OCI-LY3 (cell line): ENCODE measurements at regions not wholly inside any gene's neighbourhood (a gene's known extent, or its start where the extent isn't known, plus 50 kb on each side); places are given as distances from the start of the nearest gene placed in this dataset.

ENCODE experiments used
- H2AFZ ChIP-seq: fragments of 200-600, 300-600 bp; shearing (Covaris generic); 2 replicates; pipeline ENCODE4 v1.6.0; 2014; ENCODE audit warnings: antibody characterized with exemption, low read depth, low read length
- H3K27ac ChIP-seq: fragments of 200-600, 300-600 bp; sonication (generic); 2 replicates; pipeline ENCODE4 v1.5.1; 2014; ENCODE audit warnings: mild to moderate bottlenecking, low read length, moderate library complexity, mixed read lengths
- H3K27me3 ChIP-seq: fragments of 200-600, 300-600 bp; sonication (generic); 2 replicates; pipeline ENCODE4 v1.6.1; 2014; ENCODE audit warnings: low read depth, low read length, mixed read lengths
- H3K36me3 ChIP-seq: fragments of 200-600, 300-600 bp; sonication (generic); replicated peaks from 2 replicates; pipeline ENCODE3; 2014; ENCODE audit warnings: low read depth, low read length, mixed read lengths
- H3K4me1 ChIP-seq: fragments of 300-600, 200-600 bp; sonication (generic); 2 replicates; pipeline ENCODE4 v1.6.1; 2014; ENCODE audit warnings: low read length, mixed read lengths
- H3K4me2 ChIP-seq: fragments of 200-600, 300-600 bp; sonication (generic); 2 replicates; pipeline ENCODE4 v1.6.1; 2014; ENCODE audit warnings: low read length, mixed read lengths
- H3K4me3 ChIP-seq: fragments of 300-600, 200-600 bp; sonication (generic); 2 replicates; pipeline ENCODE4 v1.5.1; 2014; ENCODE audit warnings: antibody characterized with exemption, mild to moderate bottlenecking, low read length, moderate library complexity
- H3K79me2 ChIP-seq: fragments of 300-600, 200-600 bp; shearing (Covaris generic); 2 replicates; pipeline ENCODE4 v1.6.1; 2014; ENCODE audit warnings: mild to moderate bottlenecking, low read length, mixed read lengths
- H3K9ac ChIP-seq: fragments of 300-600, 200-600 bp; shearing (Covaris generic); 2 replicates; pipeline ENCODE4 v1.6.0; 2014; ENCODE audit warnings: mild to moderate bottlenecking, low read length, moderate library complexity
- H3K9me3 ChIP-seq: fragments of 200-600, 300-600 bp; shearing (Covaris generic); 2 replicates; pipeline ENCODE4 v1.6.1; 2014; ENCODE audit warnings: low read length, mixed read lengths; ENCODE audit not compliant: insufficient read depth
- H4K20me1 ChIP-seq: fragments of 200-600, 300-600 bp; sonication (generic); 2 replicates; pipeline ENCODE4 v1.6.1; 2016; ENCODE audit warnings: low read length, mixed read lengths; ENCODE audit not compliant: insufficient read depth
- EZH2phosphoT487 ChIP-seq: fragments of 200-600 bp; shearing (Covaris generic); IDR thresholded peaks from 2 replicates; pipeline ENCODE4 v1.6.1; 2018; ENCODE audit warnings: antibody characterized with exemption, mixed run types, low read depth
- TF ChIP-seq, protein P1 (sequence below): fragments of 200-600, 300-600 bp; sonication (generic); IDR thresholded peaks from 2 replicates; pipeline ENCODE4 v1.5.1; 2014; ENCODE audit warnings: antibody characterized with exemption, low read length, low read depth

DNA sequence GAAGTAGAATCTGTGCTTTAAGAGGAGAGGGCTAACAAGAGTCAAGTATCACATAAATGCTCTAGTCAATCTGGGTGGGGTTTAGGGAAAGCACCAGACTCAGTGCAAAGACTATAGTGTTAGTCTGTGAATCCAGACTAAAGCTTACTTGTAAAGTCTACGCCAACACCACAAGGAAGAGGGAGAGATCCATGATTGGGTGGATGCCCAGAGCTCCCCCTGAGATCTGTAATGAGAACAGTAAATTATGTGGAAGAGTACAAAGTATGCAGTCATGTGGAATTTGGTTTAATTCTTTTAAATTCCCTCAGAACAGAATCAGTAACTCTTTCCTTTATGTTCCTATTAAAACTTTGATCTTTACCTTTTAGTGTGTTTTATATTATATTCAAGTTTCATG lies 354.7 kb upstream of the SPANXN4 start:
- Histone ChIP-seq H3K27ac (no peak overlapping the region), H2AFZ (no peak overlapping the region), H3K9me3 (no peaks in the 10 kb centered on the region), H3K36me3 (no peaks in the 10 kb centered on the region), H3K4me1 (no peaks in the 10 kb centered on the region), H3K79me2 (no peaks in the 10 kb centered on the region), H3K27me3 (no peaks in the 10 kb centered on the region), H3K4me3 (no peak overlapping the region), H4K20me1 (no peaks in the 10 kb centered on the region), H3K4me2 (no peak overlapping the region), H3K9ac (no peak overlapping the region)
- no peak for TF ChIP-seq EZH2phosphoT487
- TF ChIP-seq, protein P1, sequence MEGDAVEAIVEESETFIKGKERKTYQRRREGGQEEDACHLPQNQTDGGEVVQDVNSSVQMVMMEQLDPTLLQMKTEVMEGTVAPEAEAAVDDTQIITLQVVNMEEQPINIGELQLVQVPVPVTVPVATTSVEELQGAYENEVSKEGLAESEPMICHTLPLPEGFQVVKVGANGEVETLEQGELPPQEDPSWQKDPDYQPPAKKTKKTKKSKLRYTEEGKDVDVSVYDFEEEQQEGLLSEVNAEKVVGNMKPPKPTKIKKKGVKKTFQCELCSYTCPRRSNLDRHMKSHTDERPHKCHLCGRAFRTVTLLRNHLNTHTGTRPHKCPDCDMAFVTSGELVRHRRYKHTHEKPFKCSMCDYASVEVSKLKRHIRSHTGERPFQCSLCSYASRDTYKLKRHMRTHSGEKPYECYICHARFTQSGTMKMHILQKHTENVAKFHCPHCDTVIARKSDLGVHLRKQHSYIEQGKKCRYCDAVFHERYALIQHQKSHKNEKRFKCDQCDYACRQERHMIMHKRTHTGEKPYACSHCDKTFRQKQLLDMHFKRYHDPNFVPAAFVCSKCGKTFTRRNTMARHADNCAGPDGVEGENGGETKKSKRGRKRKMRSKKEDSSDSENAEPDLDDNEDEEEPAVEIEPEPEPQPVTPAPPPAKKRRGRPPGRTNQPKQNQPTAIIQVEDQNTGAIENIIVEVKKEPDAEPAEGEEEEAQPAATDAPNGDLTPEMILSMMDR, result no peak

DNA sequence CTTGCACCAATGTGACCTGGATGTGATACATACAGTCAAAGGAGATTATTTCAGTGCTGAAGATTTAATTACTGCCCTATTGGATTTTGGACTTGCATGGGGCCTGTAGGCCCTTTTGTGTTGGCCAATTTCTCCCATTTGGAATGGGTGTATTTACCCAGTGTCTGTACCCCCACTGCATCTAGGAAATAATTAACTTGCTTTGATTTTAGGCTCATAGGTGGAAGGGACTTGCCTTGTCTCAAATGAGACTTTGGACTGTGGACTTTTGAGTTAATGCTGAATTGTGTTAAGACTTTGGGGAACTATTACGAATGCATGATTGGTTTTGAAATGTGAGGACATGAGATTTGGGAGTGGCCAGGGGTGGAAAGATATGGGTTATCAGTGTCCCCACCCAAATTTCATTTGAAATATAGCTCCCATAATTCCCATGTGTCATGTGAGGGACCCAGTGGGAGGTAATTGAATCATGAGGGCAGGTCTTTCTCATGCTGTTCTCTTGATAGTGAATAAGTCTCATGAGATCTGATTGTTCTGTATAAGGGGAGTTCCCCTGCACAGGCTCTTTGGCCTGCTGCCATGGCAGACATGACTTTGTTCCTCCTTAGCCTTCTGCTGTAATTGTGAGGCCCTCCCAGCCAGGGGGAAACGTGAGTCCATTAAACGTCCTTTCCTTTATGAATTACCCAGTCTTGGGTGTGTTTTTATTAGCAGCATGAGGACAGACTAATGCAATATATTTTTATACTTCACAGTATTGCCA lies 362.2 kb upstream of the SPANXN4 start:
- H3K27me3 ChIP-seq, result no peaks in the 10 kb centered on the region
- H3K4me3 ChIP-seq, result no peak overlapping the region
- H4K20me1 ChIP-seq, result no peaks in the 10 kb centered on the region
- no peaks in the 10 kb centered on the region for H3K79me2 ChIP-seq
- no peak overlapping the region for H3K9ac ChIP-seq
- TF ChIP-seq, protein P1, result no peak
- TF ChIP-seq EZH2phosphoT487, result no peak
- no peak overlapping the region for H2AFZ ChIP-seq
- H3K4me2 ChIP-seq, result no peak overlapping the region
- H3K27ac ChIP-seq, result no peak overlapping the region
- H3K9me3 ChIP-seq, result no peaks in the 10 kb centered on the region
- H3K36me3 ChIP-seq, result no peaks in the 10 kb centered on the region
- H3K4me1 ChIP-seq, result peaks cover 3% of the 10 kb centered on the region; the same call in 1 of the 2 replicates

DNA sequence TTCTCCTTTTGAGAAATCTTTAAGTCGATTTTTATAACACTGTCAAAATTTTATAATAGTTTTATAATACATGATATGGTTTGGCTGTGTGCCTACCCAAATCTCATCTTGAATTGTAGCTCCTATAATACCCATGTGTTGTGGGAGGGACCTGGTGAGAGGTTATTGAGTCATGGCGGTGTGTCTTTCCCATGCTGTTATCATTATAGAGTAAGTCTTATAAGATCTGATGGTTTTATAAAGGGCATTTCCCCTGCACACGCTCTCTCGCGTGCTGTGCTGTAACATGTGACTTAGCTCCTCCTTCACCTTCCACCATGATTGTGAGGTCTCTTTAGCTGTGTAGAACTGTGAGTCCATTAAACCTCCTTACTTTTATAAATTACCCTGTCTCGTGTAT lies 364.0 kb upstream of the SPANXN4 start:
- H3K9ac ChIP-seq, result no peak overlapping the region
- no peaks in the 10 kb centered on the region for H3K9me3 ChIP-seq
- H2AFZ ChIP-seq, result no peak overlapping the region
- no peak overlapping the region for H3K4me3 ChIP-seq
- no peak overlapping the region for H3K4me2 ChIP-seq
- no peaks in the 10 kb centered on the region for H3K79me2 ChIP-seq
- no peaks in the 10 kb centered on the region for H3K27me3 ChIP-seq
- no peaks in the 10 kb centered on the region for H3K36me3 ChIP-seq
- no peak for TF ChIP-seq EZH2phosphoT487
- TF ChIP-seq, protein P1, result no peak
- no peak overlapping the region for H3K27ac ChIP-seq
- H4K20me1 ChIP-seq, result no peaks in the 10 kb centered on the region
- H3K4me1 ChIP-seq, result peaks cover 3% of the 10 kb centered on the region; the same call in 1 of the 2 replicates

DNA sequence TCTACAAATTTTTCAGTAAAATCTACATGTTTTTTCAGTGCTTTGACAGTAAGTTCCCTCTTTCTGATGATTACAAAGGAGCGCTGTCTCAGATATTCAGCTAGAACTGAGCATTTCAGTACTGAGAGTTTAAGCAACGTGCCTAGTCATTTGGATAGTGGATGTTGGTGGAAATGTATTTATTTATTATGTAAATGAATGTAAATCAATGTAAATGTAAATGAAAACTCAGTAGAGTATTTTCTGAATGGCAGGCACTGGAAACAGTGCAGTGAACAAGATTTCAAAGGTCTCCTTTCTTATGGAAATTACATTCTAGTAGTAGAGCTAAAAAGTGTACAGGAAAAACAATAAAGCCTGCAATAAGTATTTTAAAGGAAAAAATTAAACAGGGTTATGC lies 370.2 kb upstream of the SPANXN4 start:
- Histone ChIP-seq H3K9me3 (no peaks in the 10 kb centered on the region), H3K4me3 (no peak overlapping the region), H3K9ac (no peak overlapping the region), H3K79me2 (no peaks in the 10 kb centered on the region), H3K27ac (no peak overlapping the region), H2AFZ (no peak overlapping the region), H4K20me1 (no peaks in the 10 kb centered on the region), H3K27me3 (no peaks in the 10 kb centered on the region), H3K36me3 (no peaks in the 10 kb centered on the region), H3K4me2 (no peak overlapping the region), H3K4me1 (no peaks in the 10 kb centered on the region)
- TF ChIP-seq EZH2phosphoT487, result no peak
- TF ChIP-seq, protein P1, result no peak
